OCI-M2 (cell line): ENCODE measurements at regions not wholly inside any gene's neighbourhood (a gene's known extent, or its start where the extent isn't known, plus 50 kb on each side); places are given as distances from the start of the nearest gene placed in this dataset.

Experiments used
- DNase-seq: peaks from one replicate; lab custom pipeline; 2025; ENCODE audit not compliant: unreplicated experiment; lab: John Stamatoyannopoulos, UW

DNA sequence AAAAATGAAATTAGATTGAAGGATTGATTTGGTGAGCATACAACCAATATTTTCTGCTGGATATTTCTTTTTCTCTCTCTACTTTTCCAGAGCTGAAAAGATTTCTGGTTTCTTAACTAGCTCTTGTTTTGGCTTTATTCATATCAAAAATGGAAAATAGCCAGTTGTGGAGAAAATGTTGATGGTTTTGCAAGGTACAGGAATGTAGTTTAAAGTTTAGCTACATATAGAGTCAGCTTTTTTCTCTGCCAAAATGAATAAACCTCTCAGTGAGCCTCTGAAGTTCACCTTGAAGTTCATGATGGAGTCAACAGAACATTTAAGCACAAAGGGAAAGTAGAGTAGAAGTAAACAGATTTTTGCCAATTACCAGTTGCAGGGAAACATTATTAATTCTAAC is 720.5 kb upstream of the ALCAM start:
- DNase-seq, result no peak

DNA sequence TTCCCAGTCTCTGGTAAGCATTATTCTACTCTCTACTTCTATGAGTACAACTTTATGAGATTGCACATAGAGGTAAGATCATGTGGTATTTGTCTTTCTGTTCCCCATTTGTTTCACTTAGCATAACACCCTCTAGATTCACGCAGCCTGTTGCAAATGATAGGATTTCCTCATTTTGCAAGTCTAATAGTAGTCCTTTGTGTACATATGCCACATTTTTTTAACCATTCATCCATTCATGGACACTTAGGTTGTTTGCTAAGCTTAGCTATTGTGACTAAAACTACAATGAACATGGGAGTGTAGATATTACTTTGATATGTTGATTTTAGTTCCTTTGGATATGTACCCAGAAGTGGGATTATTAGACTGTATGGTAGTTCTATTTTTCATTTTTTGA is 717.9 kb upstream of the ALCAM start:
- no peak for DNase-seq

DNA sequence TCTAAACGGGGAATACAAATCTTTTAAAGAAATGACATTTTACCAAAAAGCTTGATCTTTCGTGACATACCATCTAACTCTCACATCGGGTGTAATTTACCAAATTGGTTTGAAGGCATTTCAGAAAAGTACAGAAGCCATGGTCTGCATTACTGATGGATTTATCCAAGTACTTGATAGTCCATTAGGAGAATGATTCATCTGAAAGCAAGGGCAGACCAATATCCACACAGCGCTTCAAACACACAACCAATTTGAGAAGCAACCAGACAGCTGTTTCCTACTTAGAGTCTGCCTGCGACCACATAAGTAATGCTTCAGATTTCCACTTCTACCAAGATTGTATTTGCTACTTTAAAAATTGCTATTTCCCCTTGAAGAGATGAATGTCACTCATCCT is 697.6 kb upstream of the ALCAM start:
- DNase-seq, result no peak

DNA sequence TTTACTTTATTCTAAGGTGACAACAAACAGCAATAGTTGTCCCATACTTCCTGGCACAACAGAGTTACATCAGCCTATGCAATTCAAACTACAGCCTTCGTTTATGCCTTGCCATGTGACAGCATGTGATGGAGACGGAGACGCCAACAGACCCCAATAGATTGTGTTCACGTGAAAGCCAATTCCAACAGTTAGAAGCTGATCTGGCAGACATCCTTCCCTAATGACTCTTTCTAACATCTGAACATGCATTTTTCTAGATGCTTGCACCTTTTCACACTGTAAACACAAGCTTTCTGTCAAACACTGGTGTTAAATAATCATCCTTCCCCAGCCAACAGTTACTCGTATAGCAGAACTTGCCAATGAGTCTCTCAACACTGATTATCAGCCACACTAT is 694.4 kb upstream of the ALCAM start:
- DNase-seq, result no peak

DNA sequence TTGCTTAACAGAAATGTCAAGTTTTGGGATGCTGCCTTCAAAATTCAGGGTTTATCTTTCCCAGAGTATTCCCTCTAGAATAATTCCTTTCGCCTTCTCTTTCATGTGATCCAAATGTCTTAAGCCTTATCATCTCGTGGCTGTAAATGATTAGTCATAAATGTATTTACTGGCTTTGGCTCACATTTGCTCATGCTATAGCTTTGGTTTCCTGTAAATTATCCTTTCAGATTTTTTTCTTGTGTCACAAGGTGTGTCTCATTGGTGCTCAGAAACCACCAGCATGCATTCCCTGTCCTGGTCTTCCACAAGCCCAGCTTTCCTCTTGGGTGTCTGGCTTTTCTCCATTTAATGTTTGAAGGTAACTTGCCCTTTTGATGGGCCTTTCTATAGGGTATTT is 692.7 kb upstream of the ALCAM start:
- no peak for DNase-seq

DNA sequence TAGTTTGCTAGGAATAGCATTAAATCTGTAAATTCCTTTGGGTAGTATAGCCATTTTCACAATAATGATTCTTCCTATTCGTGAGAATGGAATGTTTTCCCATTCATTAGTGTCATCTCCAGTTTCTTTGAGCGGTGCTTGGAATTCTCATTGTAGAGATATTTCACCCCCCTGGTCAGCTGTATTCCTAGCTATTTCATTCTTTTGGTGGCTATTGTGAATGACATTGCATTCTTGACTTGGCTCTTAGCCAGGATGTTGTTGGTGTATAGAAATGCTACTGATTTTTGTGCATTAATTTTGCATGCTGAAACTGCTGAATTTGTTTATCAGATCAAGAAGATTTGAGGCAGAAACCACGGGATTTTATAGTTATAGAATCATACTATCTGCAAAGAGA is 690.5 kb upstream of the ALCAM start:
- DNase-seq, result no peak

DNA sequence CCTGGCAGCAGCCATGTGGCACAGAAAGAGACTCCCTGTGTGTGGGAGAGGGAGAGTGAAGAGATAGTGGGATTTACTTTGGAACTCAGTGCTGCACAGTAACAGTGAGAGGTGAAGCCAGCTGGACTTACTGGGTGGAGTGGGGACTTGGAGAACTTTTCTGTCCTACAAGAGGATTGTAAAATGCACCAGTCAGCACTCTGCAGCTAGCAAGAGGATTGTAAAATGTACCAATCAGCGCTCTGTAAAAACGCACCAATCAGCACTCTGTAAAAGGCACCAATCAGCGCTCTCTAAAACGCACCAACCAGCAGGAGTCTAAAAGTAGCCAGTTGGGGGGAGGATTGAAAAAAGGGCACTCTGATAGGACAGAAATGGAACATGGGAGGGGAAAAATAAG is 688.8 kb upstream of the ALCAM start:
- DNase-seq, result no peak

DNA sequence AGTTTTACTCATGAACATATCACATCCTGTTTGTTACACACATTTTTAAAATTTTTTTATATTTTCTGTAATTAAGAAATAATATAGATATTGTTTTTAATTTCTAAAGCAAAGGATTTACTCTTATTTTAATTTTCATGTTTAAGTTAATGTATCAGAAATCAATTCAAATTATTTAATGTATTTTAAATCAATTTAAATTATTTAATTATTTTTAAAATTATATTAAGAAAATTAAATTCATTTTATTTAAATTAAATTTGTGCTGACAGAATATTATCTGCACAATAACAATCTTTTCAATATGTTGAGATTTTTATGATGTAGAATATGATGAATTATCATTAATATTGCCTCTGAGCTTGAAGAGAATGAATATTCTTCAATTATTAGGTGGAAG is 681.2 kb upstream of the ALCAM start:
- DNase-seq, result no peak

DNA sequence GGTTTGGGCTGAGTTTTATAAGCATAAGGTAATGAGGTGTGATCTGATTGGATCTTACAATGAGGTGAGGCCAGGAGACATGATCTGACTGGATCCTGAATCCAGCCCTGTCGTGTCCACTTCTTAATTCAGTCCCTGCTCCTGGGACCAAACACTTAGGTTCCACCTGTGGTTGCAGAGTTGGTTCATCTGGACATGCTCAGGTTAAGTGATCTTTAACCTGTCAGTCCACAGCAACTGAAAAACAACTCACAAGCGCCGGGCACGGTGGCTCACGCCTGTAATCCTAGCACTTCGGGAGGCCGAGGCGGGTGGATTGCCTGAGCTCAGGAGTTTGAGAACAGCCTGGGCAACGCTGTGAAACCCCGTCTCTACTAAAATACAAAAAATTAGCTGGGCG is 679.3 kb upstream of the ALCAM start:
- DNase-seq, result no peak

DNA sequence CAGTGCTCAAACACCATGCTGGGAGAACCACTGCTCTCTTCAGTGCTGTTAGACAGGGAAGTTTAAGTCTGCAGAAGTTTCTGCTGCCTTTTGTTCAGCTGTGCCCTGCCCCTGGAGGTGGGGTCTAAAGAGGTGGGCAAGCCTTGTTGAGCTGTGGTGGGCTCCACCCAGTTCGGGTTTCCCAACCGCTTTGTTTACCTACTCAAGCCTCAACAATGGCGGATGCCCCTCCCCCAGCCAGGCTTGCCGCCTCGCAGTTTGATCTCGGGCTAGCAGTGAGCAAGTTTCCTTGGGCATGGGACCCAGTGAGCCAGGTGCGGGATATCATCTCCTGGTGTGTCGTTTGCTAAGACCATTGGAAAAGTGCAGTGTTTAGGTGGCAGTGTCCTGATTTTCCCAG is 670.2 kb upstream of the ALCAM start:
- DNase-seq, result no peak

DNA sequence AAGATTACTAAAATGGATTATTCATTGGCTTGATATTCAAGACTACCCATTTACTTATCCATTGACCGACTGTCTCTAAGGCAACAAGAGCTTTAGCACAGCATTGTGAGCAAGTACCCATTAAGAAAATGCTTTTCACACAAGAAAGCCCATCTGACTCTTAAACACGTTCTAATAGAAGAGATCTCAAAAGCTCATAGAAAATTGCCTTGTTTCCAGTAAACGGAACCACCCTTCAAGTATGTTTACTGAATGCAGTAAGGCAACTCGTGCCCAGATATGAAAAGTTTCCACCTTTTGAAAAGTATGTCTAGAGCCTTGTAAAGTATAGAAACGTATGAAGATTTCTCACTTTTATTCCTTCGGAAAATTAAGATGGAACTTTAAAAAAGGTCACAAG is 655.3 kb upstream of the ALCAM start:
- no peak for DNase-seq

DNA sequence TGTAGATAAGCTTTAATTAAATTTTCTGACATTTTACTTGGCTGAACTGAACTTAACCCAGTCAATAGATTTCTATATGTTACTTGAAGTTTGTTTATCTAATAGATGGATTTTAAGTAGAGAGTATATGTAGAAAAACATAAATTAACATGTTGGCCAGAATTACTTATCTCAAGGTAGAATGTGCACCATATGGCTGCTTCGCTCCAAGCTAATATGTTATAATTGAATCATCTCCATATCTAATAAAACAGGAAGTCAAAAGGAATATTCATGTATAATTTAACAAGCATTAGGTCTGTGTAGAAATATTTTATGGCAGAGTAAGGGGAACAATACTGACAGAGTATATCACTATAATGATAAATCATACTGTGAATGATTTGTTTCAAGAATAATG is 650.7 kb upstream of the ALCAM start:
- DNase-seq, result no peak

DNA sequence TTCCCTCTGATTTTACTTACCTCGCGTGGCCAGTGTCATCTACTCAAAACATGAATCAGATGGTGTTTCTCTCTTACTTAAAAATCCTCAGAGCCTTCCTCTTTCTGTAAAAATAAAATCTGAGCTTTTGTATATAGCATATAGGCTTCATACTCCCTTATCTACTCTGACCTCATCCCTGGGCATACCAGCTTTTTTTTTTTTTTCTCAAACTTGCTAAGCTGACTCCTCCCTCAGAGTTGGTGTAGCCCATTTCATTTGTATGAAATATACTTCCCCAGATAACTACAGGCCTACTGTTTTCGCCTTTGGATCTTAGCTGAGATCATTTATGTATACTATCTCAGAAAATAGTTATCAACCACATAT is 648.9 kb upstream of the ALCAM start:
- no peak for DNase-seq

DNA sequence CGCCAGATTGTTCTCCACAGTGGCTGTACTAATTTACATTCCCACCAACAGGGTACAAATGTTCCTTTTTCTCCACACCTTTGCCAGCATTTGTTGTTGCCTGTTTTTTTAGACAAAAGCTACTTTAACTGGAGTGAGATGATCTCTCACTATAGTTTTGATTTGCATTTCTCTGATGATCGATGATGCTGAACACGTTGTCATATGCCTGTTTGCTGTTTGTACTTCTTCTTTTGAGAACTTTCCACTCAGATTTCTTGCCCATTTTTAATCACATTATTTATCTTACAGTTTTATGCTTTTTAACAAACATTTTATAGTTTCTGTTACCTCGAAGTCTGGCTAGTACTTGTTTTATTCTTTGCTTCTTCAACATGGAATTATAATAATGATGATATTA is 643.7 kb upstream of the ALCAM start:
- no peak for DNase-seq

DNA sequence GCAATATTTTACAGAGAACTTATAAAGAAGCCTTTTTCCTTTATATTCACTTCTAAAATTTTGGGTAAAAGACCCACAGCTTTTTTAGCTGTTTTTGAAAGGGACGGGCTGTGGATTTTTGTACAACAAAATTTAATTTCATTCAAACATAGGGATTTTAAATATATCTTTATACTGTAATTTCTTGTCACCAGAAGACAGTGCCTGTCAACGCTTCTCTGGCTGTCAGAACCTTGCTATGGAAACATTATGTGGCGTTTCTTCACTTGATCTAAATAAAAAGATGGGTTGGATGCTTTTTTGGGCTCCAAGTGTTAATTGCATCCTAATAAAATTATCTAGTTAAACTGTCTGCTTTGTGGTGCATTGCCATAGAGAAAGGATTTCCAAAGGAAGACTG is 635.6 kb upstream of the ALCAM start:
- DNase-seq, result no peak

DNA sequence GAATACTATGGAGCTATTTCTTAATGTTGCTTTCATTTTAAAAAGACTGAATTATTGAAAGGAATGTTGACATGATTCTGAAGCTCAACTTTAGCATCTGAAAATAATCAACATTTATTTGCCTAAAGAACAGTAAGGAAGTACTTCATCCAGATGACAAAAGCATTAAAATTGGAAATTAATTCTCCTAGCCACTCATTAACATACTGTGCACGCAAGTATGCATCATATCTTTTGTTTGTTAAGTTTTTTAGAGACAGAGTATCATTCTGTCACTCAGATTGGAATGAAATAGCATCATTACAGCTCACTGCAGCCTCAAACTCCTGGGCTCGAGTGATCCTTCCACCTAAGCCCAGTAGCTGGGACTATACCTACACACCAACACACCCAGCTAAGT is 632.1 kb upstream of the ALCAM start:
- DNase-seq, result no peak

DNA sequence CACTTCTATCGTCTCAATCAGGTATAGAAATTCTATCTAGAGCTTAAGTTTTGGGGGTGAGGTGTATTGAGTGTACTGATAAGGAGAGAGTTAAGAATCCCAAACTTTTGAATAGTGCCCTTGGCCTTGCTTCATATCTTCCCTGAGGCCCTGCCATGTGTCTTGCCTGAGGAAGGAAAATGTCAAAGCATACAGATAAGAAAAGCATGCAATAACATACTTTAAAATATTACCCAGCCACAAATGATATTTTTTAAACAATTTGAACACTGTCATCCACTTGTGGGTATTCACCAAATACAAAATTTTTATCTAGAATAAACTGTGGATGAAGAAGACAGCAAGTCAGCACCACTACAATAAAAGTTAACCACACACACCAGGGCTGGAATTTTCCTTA is 631.0 kb upstream of the ALCAM start:
- no peak for DNase-seq

DNA sequence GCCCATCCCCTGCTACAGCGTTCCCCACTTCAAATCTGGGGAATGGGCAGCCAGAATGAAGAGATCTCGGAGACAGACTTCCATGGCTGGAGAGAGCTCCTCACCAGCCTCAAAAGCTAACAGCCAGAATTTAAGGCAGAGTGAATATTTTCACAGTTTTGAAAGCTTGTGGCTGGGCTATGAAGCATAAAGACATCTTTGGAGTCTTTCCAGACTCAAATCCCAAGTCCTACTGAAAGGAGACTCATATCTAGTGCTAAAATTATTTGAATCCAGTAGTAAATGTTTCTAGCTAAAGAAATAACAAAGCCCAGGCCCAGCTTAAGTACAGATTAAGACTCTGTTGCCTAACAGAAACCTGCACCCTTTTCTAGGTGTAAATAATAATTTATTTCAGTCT is 628.4 kb upstream of the ALCAM start:
- no peak for DNase-seq

DNA sequence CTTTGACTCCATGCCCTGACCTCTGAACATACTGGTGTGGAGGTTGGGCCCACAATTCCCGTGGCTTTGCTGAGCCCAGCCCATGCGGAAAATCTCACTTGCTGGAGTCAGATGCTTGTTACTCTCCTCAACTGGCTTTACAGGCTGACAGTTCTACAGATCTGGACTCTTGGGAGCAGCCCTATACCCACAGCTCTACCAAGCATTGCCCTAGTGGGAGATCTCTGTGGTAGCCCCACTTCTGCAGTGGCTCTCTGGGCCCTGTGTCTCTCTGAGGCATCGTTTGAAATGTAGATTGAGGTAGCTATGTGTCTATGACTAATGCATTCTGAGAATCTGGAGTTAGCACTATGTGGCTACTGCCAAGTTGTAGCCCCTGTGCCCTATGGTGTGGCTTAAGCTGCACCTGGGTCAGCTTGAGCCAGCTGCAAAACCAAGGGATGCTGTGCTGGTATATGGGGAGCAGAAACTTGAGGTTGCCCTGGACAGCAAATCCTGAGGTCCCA is 625.8 kb upstream of the ALCAM start:
- no peak for DNase-seq

DNA sequence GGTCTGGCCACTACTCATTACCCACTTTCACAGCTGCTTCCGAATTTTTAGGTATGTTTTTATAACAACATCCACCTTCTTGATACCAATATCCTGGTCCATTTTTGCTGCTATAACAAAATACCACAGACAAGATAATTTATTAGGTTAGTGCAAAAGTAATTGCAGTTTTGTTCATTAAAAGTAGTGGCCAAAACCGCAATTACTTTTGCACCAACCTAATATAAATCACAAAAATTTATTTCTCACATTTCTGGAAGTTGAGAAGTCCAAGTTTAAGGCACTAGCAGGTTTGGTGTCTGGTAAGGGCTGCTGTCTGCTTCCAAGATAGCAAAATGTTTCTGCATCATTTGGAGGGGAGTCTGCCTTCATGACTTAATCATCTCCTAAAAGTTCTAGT is 624.7 kb upstream of the ALCAM start:
- no peak for DNase-seq

DNA sequence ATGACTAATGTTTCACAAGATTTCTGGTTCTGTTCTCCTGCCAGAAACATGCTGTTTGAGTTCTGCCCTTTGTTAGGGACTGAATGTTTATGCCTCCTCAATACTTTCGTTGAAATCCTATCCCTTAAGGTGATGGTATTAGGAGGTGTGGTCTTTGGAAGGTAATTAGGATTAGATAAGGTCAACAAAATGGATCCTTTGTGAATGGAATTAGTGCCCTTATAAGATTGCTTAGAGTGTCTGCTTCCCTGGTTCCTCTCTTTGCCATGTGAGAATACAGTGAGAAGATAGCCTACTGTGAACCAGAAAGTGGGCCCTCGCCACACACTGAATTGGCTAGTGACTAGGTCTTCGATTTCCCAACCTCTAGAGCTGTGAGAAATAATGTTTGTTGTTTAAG is 621.4 kb upstream of the ALCAM start:
- no peak for DNase-seq

DNA sequence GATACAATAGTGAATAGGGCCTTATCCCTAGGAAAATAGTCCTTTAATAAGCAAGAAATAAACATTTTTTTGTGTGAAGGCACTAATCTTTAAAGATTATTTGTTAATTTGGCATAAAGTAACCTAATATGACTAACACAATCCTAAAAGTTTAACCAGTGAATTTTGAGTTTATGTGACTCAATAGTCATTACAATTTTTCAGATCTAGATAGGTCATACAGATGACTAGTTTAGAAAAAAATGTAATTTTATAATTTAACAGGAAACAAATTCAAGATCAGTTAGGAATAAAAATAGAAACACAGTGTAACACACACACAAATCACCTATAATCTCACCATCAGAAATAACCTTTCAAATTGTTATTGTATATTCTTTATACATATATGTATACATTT is 620.7 kb upstream of the ALCAM start:
- DNase-seq, result no peak

DNA sequence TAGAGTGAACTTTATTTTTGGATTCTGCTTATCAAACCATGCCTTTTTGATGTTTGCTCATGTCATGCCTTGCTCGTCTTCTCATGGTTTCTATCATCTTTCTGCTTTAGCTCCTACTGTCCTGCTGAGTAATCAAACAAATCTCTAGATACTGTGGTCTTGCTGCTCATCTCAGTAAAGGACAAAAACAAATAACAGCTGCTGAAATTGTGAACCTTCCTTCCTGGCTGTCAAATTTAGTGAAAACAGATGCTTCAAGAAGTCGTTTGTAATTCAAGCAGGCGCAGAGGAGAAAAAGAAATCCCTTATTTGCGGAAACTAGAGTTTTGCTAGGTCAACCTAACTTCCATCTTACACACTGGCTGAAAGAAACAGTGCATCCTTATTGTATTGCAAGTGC is 616.1 kb upstream of the ALCAM start:
- DNase-seq, result no peak

DNA sequence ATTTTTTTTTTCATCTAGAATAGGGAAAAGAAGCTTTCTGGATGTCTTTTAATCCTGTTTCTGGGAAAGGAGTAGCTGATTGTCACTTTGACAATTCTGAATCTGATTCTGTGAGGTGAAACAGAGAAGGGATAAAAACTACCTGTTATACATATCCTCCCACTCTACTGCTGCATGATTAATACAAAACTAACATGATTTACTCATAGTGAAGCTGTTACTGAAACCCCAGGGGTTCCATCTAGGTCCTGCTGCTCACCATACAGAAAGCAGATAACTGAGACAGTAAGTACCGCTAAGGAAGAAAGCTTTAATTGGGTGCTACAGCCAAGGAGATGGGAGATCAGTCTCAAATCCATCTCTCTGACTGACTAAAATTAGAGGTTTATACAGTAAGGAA is 610.9 kb upstream of the ALCAM start:
- DNase-seq, result no peak
